Endometrium (tissue), 2 donors: ENCODE measurements at regions not wholly inside any gene's neighbourhood (a gene's known extent, or its start where the extent isn't known, plus 50 kb on each side); places are given as distances from the start of the nearest gene placed in this dataset.
"Not testable (repeated sequence)": the region's sequence is repeated elsewhere in the genome, so short reads cannot be mapped to it uniquely, and the experiment has no call there.

Source experiments
- FAIRE-seq: peaks from 2 replicates; lab custom pipeline; 2012; peaks lifted over from hg19 to GRCh38; lab: Jason Lieb, UNC
- donor health status: control.
- donor health status: control.

DNA sequence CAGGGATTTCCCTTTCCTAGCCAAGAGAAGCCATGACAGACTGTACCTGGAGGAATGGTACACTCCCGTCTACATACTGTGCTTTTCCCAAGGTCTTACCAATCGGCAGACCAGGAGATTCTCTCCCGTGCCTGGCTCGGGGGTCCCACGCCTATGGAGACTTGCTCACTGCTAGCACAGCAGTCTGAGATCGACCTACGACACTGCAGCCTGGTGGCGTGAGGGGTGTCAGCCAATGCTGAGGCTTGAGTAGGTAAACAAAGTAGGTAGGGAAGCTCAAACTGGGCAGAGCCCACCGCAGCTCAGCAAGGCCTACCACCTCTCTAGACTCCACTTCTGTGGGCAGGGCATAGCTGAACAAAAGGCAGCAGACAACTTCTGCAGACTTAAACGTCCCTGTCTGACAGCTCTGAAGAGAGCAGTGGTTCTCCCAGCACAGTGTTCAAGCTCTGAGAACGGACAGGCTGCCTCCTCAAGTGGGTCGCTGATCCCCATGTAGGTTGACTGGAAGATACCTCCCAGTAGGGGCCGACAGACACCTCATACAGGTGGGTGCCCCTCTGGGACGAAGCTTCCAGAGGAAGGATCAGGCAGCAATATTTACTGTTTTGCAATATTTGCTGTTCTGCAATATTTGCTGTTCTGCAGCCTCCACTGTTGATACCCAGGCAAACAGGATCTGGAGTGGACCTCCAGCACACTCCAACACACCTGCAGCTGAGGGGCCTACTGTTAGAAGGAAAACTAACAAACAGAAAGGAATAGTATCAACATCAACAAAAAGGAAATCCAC is 270.4 kb upstream of the TLE3 start:
- FAIRE-seq = not testable (repeated sequence)

DNA sequence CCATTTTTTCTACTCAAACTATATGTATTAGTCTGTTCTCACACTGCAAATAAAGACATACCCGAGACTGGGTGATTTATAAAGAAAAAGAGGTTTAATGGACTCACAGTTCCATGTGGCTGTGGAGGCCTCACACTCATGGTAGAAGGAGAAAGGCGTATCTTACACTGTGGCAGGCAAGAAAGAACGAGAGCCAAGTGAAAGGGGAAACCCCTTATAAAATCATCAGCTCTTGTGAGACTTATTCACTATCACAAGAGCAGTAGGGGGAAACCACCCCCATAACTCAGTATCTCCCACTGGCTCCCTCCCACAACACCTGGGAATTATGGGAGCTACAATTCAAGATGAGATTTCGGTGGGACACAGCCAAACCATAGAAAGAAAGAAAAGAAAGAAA is 266.3 kb upstream of the TLE3 start:
- FAIRE-seq = not testable (repeated sequence)

DNA sequence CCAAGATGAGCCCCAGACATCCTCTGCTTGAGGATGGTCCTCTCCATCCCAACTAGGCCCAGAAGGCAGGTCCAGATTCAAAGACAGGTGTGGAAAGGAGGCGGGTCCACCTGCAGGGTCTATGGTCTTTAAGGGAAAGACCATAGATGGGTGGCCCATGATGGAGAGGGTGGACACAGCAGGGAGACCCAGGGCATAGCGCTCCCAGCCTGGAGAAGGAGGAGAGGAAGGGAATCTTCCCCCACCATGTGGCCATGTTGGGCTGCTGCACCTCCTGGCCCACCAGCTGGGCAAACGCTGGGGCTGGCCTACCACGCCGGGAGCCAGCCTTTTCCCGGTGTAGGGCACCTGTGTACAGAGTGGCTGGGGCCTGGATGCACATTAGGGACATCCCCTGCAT is 265.2 kb upstream of the TLE3 start:
- FAIRE-seq = no peak

DNA sequence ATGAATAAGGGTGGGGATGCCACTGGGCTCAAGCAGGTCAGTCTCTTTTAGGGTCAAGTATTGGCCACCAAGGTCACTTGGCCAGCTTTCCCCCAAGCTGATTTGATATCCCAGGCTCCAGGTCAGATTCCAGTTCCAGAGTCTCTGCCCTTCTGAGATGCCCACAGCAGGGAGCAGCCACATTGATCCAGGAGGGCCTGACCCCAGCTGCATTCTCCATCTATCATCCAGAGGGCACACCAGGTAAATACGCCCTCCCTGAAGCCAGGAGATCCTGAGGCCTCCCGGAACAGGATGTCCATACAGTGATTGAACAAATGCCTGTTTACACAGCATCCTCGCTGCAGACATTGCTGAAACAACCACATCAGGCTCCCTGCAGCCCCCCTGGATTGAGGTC is 264.6 kb upstream of the TLE3 start:
- no peak for FAIRE-seq

DNA sequence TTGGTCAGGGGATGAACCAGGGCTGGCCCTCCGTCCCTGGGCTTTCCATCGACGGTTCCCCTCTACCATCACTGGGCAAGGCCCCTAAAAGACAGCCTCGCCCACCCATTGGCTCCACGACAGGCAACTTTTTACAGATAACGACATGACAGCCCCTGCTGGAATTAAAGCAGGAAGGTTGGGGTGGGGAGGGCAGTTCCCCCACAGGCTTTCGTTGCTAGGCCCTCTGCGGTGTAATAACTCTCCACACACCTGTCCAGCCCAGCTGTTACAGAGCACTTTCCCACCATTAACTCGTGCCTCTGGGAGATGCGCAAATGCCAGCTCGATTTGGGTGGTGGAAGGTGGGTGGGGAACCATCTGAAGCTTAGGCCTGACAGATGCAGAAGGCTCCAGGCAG is 264.2 kb upstream of the TLE3 start:
- FAIRE-seq = no peak

DNA sequence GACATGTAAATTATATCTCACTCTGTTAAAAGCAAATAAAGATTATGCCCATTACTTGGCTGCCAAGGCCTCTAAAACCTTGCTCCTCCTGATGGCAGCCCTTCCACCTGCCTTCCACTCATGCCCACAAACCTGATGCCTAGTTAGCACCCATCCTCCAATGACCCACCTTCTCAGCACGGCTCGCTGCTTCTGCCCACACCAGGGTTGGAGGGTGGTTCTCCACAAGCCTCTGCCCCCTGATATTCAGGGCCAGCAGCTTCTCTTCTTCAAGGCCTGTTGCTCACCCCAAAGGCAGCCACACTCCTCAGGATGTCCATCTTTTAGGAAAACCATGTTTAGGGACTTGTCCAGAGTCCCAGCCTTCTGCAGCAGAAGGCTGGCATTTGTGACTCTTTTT is 263.4 kb upstream of the TLE3 start:
- FAIRE-seq = no peak

DNA sequence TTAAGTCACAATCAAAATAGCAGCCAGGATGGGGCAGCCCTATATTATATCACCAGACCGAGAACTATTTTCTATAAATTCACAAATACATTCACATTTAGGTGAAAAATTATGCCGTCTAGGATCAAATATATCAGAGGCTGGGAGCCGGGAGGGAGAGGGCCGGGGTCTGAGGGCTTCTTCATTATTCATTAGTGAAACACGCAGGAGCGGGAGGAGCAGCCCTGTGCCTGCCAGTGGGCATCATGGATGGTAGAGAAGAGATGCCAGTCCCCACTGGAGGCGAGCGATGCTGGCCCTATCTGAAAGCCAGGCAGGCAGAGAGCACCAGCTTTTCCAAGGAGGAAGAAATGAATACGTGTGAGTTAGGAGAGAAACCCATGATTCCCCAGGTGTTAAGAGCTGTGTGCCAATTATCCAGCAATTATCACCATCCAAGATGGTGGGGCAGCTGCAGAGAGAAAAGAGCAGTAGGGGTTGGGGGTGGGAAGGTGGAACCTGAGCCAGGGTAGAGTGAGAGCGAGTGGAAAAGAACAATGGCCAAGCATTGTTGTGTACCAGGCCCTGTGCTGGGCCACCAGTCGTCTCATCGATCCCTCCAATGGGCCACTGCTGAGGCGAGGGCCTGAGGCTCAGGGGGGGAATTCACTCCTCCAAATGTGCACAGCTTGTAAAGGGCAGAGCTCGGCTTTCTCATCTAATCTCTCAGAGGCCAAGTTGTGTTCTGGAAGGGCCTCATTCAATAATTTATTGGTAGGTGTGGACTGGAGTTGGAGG is 261.3 kb upstream of the TLE3 start:
- FAIRE-seq = no peak

DNA sequence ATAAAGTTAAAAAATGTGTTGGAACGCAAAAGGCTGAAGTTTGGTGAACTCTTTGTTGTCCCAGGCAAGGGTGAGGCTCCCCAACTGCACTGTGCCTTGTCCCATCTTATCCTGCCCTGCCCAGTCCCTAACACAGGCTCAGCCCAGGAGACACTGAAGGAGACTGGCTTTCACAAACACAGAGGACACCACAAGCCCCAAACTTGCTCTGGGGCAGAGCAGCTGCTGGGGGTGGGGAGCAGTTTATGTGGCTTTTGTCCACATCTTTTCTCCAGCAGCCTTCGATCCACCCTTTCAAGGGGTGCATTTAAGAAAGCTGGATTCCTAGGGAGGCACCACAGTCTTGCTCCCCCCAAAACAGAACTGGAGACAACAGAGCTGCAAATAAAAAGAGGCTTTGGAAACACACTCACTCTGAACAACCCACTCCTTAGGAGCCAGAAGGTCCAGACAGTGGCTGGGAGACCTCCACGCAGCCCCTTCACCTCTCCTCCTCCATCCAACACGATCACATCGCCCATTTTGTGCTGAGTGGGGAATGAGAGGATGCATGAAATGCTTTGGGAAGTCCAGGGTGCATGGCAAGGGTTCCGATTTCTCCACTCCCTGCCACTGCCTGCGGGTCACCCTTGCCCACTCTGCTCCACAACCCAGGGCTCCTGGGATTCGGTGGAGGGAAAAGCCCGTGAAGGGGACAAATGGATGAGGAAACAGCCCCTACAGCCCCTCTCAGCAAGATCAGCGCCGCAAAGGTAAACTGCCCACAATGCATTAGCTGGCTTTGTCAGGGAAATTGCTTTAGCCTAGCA is 260.5 kb upstream of the TLE3 start:
- FAIRE-seq = no peak

DNA sequence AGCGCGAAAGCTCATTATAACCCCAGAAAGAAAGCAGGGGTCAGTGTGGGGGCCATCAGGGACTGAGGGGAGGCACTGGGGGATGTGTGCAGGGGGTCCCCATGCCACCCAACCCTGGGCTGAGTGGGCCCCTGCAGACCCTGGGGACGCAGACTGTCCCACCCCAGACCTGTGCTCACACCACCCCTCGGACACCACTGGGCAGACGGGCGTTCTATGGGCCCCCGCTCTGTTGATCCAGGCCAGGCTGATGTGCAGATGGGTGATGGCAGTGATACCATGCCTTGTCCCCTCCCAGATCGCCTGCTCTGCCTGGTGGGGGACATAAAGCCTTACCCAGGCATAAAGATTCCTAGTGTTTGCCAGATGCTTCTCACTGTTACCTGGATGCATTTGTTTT is 259.7 kb upstream of the TLE3 start:
- no peak for FAIRE-seq

DNA sequence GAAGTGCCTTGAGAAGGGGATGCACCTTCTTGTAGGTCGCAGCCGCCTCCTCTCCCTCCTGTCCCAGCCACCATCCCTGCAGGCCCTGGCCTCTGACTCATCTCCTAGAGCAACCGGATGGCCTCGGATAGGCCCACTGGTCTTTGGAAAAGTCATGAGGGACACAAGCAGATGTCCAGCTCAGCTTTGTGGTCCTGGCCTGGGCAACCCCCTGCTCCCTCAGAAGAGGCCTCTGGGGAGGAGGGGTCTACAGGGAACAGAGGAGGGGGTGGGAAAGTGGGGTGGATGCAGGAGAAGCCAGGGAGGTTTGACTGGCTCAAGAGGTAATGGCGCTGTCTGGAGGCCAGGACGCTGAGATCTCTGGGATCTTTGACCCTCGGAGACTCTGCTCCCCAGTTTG is 259.2 kb upstream of the TLE3 start:
- FAIRE-seq = no peak

DNA sequence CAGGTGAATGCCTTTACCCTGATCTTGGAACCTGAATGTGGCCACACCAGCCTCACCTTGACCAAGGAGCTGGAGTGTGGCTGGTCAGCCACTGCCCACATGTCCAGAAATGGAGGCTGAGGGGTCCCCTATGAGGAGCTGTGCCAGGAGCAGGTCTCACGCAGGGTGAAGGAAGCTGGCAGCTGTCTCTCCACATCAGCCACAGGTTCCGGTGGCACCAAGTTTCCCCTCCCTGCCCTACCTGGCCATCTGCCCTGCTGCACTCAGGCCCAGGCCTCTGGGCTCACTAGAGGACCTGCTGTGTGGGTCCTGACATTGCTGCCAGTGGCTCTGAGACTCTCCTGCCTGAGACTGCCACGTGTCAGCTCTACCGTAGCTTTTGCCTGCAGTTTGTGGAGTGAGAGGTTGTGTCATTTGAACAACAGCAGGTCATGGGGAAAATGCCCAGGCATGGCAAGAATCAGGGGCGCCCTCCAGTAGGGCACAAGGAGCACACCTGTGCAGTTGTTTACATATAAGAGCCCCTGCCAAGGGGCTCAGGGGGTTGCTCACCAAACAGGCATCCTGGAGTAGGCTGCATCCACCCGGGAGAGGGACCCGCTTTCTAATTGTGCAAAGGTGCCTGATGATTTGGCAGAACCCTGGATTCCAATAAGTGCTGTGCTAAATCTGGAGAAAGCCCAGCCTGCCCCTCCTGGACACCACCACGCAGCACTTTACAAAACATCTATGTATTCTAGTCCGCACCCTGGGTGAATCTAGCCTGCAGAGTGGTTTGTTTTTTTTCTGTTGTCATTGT is 258.5 kb upstream of the TLE3 start:
- no peak for FAIRE-seq

DNA sequence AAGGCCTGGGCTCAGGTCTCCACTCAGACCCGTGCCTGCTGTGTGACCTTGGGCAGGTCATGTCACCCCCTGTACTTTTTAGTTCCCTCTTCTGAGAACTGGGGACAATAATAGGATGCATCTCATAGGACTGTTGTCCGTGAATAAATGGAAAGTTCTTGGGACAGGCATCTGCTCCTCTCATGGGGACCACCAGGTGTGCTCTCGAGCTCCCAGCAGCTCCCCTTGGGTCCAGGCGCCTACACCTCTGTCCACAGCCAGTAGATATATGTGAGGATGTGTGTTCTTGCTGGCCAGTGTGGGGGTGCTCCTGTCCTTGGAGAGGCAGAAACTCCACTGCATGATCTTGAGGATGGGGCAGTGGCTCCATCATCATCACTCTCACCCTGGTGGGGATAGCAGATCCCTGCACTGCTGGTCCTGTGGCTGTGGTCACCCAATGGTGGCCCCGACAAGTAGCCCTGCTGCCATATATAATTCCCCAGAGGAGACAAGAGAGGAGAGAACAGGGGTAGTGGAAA is 257.6 kb upstream of the TLE3 start:
- FAIRE-seq = no peak

DNA sequence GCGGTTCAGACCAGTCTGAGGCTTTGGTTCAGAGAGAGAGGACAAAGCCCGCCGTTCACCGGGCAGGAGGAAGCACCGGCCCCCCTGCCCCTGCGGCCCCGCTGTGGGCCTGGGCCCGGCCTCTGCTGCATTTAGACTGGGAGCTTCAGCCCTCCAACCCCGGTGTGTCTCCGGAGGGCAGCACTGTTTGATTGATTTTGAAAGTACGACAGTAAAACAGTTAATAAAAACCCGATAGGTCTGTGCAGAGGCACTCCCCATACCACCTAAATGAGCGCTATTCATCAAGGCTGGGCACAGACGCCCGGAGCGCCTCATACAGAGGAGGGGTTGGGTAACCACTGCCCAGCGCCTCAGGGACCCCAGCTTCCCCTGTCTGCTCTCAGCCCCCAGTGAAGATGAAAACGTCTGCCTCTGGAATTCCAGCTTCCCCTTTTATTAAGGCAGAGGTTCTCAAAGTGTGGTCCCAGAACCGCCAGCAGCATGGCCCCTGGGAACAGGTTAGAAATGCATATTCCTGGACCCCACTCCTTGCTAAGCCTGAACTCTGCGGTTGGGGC is 256.7 kb upstream of the TLE3 start:
- no peak for FAIRE-seq

DNA sequence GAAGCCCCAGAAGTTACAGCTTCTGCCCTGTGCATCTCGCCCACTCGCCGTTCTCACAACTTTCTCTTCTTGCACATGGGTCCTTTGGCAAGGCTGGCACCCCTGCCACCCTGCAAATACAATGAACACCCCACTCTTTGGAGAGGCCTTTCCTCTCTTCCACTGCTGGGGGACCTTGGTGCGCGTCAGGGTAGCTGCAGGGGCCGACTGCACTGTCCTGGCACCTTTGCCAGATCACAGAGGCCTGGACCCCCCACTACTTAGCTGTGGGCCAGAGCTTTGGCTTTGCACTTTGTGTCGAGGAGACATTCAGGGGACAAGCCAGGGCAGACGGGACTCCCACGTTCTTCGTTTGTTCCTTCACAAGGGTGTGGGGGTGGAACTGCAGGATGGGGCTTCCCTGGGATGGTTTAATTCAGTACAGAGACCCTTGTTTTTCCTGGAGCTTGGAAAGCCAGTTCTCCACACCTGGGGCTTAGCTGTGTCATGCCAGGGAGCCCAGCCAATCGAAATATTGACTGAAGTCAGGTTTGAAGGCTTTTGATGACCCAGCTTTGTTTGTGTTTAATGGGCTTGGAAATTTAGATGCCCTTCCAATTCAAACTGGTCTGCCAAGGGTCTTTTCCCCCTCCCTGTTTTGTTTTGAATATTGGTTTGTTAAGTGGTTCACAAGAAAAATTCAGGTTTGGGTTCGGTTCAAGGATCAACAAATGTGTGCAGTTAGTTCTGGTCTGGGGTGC is 256.1 kb upstream of the TLE3 start:
- no peak for FAIRE-seq

DNA sequence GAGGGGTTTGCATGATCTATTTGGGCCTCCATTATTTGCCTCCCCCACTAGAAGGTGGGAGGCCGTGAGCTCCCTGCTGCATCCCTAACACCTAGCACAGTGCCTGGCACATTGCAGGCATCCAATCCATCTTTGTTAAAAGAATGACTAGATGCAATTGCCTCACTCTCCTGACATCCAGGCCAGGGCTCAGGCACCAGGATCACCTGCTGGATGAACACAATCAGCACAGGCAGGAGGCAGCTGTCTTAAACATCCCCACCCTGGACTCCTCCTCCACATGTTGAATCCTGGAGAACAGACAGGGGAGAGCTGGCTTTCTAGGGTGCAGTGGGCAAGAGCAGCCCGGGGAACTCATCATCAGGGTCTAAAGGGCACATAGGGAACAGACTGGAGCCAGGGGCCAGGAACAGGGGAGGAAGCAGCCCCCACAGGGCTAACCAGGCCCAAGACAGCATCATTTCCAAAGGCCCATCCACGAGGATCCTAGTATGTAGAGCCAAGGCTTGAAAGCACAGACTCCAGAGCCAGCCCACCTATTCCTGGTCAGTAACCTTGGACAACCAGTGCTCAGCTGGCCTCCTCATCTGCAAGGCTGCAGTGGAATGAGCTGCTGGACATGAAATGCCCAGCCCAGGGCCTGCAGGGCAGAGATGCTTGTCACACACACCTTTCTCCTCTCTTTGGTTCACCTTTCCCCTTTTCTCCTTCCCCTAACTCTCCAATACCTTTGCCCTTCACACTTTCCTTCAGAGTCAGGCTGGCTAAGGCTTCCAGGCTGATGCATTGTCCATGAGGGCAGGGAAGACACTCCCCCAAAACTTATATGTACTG is 254.4 kb upstream of the TLE3 start:
- FAIRE-seq = no peak

DNA sequence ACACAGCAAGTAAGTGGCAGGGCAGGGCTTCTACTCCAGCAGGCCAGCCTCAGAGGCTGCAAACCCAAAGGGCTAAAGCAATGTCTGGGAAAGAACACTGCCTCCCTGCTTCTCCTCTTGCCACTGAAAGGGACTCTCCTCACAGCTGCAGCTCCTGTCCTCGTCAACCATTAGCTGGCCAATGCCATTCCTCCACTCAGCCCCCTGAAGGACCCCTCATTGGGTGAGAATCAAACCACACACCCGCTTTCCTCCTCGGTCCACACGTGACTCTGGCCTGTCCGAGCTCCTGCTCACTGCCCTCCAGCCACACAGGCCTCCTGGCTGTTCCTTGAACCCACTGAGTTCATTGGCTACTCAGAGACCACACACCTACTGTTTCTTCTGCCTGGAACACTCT is 253.7 kb upstream of the TLE3 start:
- no peak for FAIRE-seq

DNA sequence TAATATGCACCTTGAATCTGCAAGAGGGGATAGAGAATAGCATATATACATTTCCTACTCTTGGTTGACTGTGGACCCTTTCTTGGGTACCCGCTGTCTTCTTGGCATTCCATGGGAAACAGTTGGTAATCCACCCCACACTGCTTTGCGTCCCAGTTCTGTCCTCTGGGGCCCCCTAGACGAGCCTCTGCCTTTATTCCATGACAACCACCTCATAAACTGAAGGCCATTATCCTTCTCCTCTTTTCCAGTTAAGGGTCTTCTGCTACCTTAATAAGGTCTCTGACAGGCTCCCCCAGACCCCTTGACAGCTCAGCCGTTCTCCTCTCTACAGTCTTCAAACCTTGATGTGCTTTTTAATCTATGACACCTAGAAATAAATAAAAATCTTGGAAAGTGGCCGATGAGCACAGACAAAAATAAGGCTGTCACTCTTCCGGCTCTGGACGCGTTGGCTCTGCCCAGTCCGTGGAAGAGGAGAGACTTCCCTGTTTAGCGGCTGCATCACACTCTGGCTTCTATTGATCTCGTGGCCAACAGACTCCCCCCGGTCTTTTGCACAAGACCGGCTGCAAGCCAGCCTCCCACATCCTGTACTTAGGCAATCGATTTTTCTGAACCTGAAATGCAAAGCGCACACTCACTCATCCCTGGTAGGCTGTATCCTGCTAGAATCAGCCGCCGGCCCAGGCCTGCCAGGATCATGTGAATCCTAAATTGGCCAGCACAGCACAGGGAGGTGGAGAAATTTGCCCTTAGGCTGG is 251.0 kb upstream of the TLE3 start:
- FAIRE-seq = no peak

DNA sequence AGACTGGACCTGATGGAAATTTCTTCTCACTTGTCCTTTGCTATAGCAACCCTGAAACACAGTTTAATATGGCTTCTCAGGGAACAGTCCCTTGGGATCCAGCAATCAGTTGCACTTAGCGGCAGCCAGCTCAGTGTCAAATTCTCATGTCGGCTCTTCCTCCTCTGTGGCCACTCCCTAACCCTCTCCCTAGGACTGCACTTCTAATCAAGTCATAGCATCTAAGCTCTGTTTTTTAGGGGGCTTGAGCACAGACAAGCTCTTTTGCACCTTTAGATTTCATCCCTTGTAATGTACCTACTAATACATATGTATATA is 250.5 kb upstream of the TLE3 start:
- FAIRE-seq = no peak
